Activated CD4-positive, alpha-beta T cell treated with anti-CD3 and anti-CD28 coated beads for 48 hours (primary cell): ENCODE measurements at regions not wholly inside any gene's neighbourhood (a gene's known extent, or its start where the extent isn't known, plus 50 kb on each side); places are given as distances from the start of the nearest gene placed in this dataset.

ENCODE experiments used
- DNase-seq: peaks from one replicate; pipeline ENCODE4 v3.0.0-alpha.2; 2020

- no peak for DNase-seq
These were observed 49.9 kb downstream of the CNTN3 start for GRCh38 chr3:74564560-74564959.

- no peak for DNase-seq
These were observed 51.7 kb downstream of the CNTN3 start for GRCh38 chr3:74562558-74563269.

GRCh38 chr3:74561881-74562280 lies 52.6 kb downstream of the CNTN3 start:
- DNase-seq = no peak

GRCh38 chr3:74559261-74559660 lies 55.2 kb downstream of the CNTN3 start:
- no peak for DNase-seq

- DNase-seq = no peak
These were observed 63.8 kb downstream of the CNTN3 start for GRCh38 chr3:74550686-74551085.

GRCh38 chr3:74546426-74546825 lies 68.0 kb downstream of the CNTN3 start:
- DNase-seq = no peak

- DNase-seq = no peak
These were observed 72.0 kb downstream of the CNTN3 start for GRCh38 chr3:74542441-74542840.

GRCh38 chr3:74539876-74540275 lies 74.6 kb downstream of the CNTN3 start:
- DNase-seq = no peak

- DNase-seq = no peak
These were observed 75.8 kb downstream of the CNTN3 start for GRCh38 chr3:74538669-74539068.

GRCh38 chr3:74537857-74538256 lies 76.6 kb downstream of the CNTN3 start:
- no peak for DNase-seq

GRCh38 chr3:74537164-74537563 lies 77.3 kb downstream of the CNTN3 start:
- no peak for DNase-seq

GRCh38 chr3:74535281-74535680 lies 79.2 kb downstream of the CNTN3 start:
- DNase-seq = no peak

GRCh38 chr3:74534611-74535010 lies 79.8 kb downstream of the CNTN3 start:
- no peak for DNase-seq

- no peak for DNase-seq
These were observed 82.0 kb downstream of the CNTN3 start for GRCh38 chr3:74532446-74532845.

- no peak for DNase-seq
These were observed 83.0 kb downstream of the CNTN3 start for GRCh38 chr3:74531491-74531890.

GRCh38 chr3:74529145-74529544 lies 85.3 kb downstream of the CNTN3 start:
- no peak for DNase-seq

- DNase-seq = no peak
These were observed 86.9 kb downstream of the CNTN3 start for GRCh38 chr3:74527566-74527965.

- no peak for DNase-seq
These were observed 90.6 kb downstream of the CNTN3 start for GRCh38 chr3:74523811-74524210.

GRCh38 chr3:74520895-74521294 lies 93.6 kb downstream of the CNTN3 start:
- no peak for DNase-seq

GRCh38 chr3:74518610-74519009 lies 95.8 kb downstream of the CNTN3 start:
- DNase-seq = no peak

GRCh38 chr3:74516019-74516418 lies 98.4 kb downstream of the CNTN3 start:
- DNase-seq = no peak

- no peak for DNase-seq
These were observed 99.0 kb downstream of the CNTN3 start for GRCh38 chr3:74515451-74515850.

- DNase-seq = no peak
These were observed 103.4 kb downstream of the CNTN3 start for GRCh38 chr3:74511078-74511477.

GRCh38 chr3:74510261-74510818 lies 104.1 kb downstream of the CNTN3 start:
- DNase-seq = no peak

- no peak for DNase-seq
These were observed 106.8 kb downstream of the CNTN3 start for GRCh38 chr3:74507691-74508090.
